GM18520 (cell line): ENCODE measurements at regions not wholly inside any gene's neighbourhood (a gene's known extent, or its start where the extent isn't known, plus 50 kb on each side); places are given as distances from the start of the nearest gene placed in this dataset.
A peak's percentile ranks its signal among the peaks of the same experiment; 100 is the strongest.

Source experiments
- ATAC-seq: cut with Tn5 transposase; IDR thresholded peaks from one replicate; pipeline ENCODE4 v1.9.1; 2021; ENCODE audit not compliant: unreplicated experiment

DNA sequence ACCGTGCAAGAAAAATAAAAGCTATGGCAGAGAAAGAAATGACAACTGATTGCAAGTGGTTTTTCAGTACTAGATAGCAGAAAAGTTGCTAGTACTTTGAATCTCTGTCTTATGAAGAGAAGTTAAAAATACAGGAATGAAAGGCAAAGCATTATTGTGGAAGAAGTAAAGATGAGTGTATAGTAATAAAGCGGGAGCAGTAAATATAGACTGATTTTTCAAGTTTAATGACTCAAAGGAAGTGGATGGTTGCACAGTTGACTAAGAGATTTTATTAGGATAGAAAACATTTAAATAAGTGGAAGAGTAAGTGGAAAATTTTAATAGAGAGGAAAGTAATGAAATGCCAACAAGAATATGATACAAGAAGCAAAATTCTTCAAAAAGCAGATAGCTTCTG lies 1076.1 kb upstream of the CADM2 start:
- ATAC-seq: no peak

DNA sequence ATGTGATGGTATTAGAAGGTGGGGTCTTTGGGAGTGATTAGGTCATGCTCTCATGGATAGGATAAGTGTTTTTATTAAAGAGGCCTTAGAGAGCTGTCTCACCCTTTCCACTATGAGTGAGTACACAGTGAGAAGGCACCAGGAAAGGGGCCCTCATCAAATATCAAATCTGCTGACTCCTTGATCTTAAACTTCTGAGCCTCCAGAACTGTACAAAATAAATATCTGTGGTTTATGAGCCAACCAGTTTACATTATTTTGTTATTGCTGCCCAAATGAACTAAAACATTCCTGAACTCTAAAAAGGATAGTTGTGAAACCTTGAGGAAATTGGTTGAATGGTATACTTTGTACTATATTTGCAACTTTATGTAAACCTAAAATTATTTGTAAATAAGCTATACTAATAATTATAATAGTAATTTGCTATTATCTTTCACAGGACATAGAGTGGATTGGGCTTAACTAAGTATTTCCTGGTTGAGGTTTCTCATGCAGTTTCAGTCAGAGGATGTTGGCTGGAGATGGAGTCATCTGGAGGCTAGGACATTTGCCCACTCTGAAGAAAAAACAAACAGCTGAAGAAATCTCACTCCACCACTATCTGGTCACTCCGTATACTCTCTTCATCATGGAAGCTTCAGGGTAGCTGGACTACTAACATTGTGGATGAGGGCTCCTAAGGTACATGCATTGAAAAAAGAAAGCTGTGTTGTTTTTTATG lies 1068.6 kb upstream of the CADM2 start:
- no peak for ATAC-seq

DNA sequence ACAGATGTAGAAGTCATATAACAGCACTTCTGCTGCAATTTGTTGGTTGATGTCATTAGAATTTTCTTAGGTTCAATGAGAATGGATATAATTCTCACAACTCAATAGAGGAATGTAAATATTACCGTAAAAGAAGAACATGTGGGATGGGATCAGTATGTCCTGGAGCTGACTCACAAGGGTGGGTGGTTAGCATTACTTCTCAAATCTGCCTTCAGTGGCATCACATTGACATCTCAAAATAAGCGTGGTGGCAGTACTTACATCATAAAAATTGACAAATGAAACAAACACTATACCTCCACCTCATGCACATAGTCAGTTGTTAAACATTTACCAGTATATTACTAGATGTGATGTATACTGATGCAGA lies 1068.0 kb upstream of the CADM2 start:
- no peak for ATAC-seq

GRCh38 chr3:83894223-83894622 lies 1064.6 kb upstream of the CADM2 start:
- ATAC-seq: no peak

DNA sequence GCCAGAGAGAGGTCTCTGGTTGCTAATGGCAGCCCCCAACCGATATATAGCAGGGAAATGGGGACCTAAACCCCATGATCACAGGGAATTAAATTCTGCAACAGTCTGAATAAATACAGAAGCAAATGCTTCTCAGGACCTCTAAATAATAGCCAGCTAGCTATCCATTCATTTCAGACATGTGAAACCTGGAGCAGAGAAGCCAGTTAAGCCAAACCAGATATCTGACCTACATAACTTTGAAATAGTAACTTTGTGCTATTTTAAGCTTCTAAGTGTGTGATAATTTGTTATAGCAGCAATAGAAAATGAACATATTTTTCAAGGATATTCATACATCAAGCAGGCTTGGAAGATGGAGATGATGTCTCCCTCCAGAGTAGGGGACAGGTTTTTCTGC lies 1062.9 kb upstream of the CADM2 start:
- ATAC-seq: no peak

GRCh38 chr3:83902787-83903533 lies 1055.8 kb upstream of the CADM2 start:
- no peak for ATAC-seq

- no peak for ATAC-seq
These were observed 1045.4 kb upstream of the CADM2 start for GRCh38 chr3:83913381-83913780.

DNA sequence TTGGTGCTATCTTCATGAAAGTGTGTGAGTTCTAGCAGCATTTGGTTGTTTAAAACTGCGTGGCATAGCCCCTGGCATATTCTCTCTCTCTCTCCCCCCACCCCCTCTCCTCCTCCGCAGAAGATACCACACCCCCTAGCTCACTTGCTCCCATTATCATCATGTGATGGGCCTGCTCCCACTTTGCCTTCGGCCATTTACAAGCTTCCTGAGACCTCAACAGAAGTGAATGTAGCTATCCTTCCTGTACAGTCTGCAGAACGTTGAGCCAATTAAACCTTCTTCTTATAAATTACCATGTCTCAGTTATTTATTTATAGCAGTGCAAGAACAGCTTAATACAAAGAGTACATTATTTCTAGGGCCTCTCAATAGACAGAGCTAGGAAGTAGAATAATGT lies 1032.5 kb upstream of the CADM2 start:
- no peak for ATAC-seq

GRCh38 chr3:83928391-83928790 lies 1030.4 kb upstream of the CADM2 start:
- ATAC-seq: no peak

DNA sequence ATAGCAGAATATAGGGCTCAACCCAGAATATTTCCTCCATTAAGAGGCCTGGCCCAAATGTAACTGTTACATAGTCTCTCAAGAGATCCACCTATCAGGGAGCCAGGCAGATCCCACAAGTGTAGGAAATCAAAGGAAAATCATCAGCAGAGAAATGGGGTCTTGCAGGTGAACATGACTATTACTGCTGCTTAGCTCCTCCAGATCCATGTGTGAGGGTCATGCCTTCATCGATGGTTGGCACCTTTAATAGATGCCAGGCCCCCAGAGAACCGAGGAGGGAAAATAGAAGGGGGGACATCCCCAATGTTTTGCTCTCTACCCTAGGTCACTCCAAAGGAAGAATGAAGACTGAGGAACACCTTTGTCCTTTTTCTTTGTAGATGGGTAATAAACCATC lies 1029.9 kb upstream of the CADM2 start:
- no peak for ATAC-seq

GRCh38 chr3:83934192-83935021 lies 1024.4 kb upstream of the CADM2 start:
- ATAC-seq: peak; percentile 62

DNA sequence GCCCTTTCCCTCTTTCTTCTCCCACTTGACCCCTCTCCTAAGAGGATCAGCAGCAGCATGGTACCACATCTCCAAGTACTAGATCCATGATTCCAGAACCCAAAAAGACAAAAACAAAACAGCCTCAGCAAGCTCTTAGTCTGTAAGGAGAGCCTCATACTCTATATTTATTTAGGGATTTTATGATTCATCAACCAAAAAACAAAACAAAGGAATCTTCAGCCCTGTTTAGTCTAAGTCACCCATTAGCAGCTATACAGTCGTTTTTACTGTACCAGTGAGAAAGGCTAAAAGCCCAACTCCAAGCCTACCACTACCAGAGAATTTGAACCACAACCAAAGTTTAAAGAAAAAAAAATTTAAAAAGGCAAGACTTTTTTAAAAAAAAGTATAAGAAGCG lies 1020.3 kb upstream of the CADM2 start:
- ATAC-seq: no peak

GRCh38 chr3:83941990-83942745 lies 1016.6 kb upstream of the CADM2 start:
- ATAC-seq: no peak

DNA sequence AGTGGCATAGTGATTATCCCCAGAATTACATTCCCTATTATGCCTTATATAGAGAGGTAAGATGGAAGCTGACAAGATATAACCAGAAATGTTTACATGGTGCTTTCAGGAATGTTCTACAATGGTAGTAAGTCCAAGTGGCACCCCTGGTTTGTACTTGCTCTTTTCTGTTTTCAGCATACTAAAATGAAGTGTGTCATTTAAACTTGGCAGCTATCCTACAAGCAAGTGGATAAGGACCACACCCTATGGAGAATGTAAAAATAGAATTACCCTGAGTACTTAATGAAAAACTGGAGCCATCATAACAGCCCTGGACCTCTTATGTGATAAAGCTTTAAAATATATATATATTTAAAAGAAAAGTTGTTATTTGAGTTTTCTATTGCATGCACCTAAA lies 1012.7 kb upstream of the CADM2 start:
- no peak for ATAC-seq

- ATAC-seq: no peak
These were observed 1012.2 kb upstream of the CADM2 start for GRCh38 chr3:83946554-83946953.

DNA sequence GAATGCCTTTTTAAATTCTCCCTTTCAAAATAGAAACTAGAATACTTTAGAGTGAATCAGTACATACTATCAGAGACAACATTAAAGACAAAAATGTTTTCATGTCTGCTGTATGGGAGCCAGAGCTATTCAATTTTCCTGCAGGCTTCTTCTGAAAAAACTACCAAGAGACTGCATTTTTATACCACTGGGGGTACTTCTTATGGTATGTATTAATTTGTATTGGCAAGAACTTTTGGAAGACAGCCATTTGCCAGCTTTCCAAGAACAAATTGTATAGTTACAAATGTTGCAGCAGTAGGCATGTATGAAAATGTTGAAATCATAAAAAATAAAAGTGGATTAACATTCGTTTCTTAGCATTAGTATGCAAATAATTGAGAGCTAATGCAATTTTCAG lies 1010.0 kb upstream of the CADM2 start:
- ATAC-seq: no peak

DNA sequence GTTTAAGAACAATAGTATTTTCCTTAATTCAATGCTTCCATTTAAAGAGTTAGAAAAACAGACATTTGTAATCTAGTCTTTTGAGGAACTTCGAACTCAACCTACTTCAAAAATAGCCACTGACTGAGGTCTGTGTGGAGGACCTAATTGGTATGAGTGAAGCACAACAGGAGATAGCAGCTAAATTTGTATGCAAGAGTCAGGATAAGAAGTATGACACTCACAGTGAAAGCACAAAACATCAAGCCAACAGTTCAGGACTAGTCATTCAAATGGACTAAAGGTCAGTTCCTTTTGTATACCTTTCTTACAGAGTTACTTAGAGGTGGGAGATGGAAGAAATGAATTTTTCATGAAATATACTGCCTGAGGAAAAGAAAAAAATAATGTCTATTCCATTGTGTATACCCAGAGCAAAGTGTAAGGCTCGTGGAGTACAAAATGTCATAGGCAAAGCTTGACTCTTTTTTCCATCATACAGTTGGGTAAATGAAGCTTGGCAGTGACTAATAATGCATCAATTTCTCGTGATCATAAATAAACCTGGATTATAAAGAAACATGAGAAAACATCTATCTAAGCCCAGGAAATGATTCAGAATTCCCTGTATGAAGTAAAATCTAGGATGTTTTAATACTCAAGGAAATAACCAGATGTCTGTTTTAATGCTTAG lies 1005.2 kb upstream of the CADM2 start:
- no peak for ATAC-seq

- ATAC-seq: no peak
These were observed 1002.4 kb upstream of the CADM2 start for GRCh38 chr3:83956431-83956830.

GRCh38 chr3:83968356-83968755 lies 990.4 kb upstream of the CADM2 start:
- ATAC-seq: no peak

GRCh38 chr3:83971666-83972065 lies 987.1 kb upstream of the CADM2 start:
- no peak for ATAC-seq

- no peak for ATAC-seq
These were observed 950.2 kb upstream of the CADM2 start for GRCh38 chr3:84008623-84009022.
